Esophagus muscularis mucosa (tissue), 4 donors: ENCODE measurements at regions not wholly inside any gene's neighbourhood (a gene's known extent, or its start where the extent isn't known, plus 50 kb on each side); places are given as distances from the start of the nearest gene placed in this dataset.

Experiments used
- CTCF ChIP-seq, 3 experiments: fragments of 200-600 bp in 2 of 3; fragments of 450-650 bp in 1 of 3; sonication (generic) in 2 of 3; IDR thresholded peaks; one replicate each; pipeline ENCODE4 v1.5.1; 2017 to 2019; ENCODE audit warnings: antibody characterized with exemption in 3 of 3, mild to moderate bottlenecking in 2 of 3, moderate library complexity in 1 of 3
- EP300 ChIP-seq: sonication (generic); formaldehyde crosslinking; IDR thresholded peaks from one replicate; pipeline ENCODE4 v1.6.1; 2017; ENCODE audit warnings: antibody characterized with exemption
- POLR2A ChIP-seq: fragments of 450-650 bp; IDR thresholded peaks from one replicate; pipeline ENCODE4 v1.6.1; 2017; ENCODE audit warnings: antibody characterized with exemption, moderate library complexity, mild to moderate bottlenecking, low read depth

- no peak for TF ChIP-seq CTCF (IDR thresholded peaks at IDR 0.05)
- TF ChIP-seq POLR2A, result no peak
- TF ChIP-seq EP300, result no peak
These were observed 780.9 kb upstream of the RAG2 start for GRCh38 chr11:37378958-37379357.
